MCF 10A (cell line): ENCODE measurements at regions not wholly inside any gene's neighbourhood (a gene's known extent, or its start where the extent isn't known, plus 50 kb on each side); places are given as distances from the start of the nearest gene placed in this dataset.

Source experiments
- BruUV-seq: library from RNA; stranded (reverse); fragments of 400-500 nt; replicated peaks from 2 replicates; lab custom pipeline; 2021; lab: Mats Ljungman, UMichigan
- CTCF ChIA-PET: fragments of 300-600 bp; sonication (Branson Sonifier 250); formaldehyde crosslinking; extraction: SDS; loops from one replicate; lab custom pipeline; 2021; ENCODE audit warnings: antibody characterized with exemption, inconsistent platforms; lab: Yijun Ruan, JAX
- POLR2A ChIA-PET: fragments of 300-600, 350-650 bp; sonication (Branson Sonifier 250); formaldehyde crosslinking; extraction: SDS; loops from one replicate; lab custom pipeline; 2020; ENCODE audit warnings: antibody characterized with exemption, inconsistent platforms; lab: Yijun Ruan, JAX
- DNase-seq: peaks from one replicate; pipeline ENCODE4 v3.0.0-alpha.2; 2018; ENCODE audit not compliant: unreplicated experiment
- H3K27ac Mint-ChIP-seq: one replicate; pipeline ENCODE4 v1.8.0; 2022; ENCODE audit warnings: mild to moderate bottlenecking, low read depth, mixed read lengths; ENCODE audit not compliant: unreplicated experiment
- H3K27me3 Mint-ChIP-seq: one replicate; pipeline ENCODE4 v1.8.0; 2022; ENCODE audit warnings: mixed read lengths; ENCODE audit not compliant: insufficient read depth, unreplicated experiment
- H3K36me3 Mint-ChIP-seq: one replicate; pipeline ENCODE4 v1.8.0; 2022; ENCODE audit warnings: mild to moderate bottlenecking, moderate library complexity, mixed read lengths; ENCODE audit not compliant: insufficient read depth, unreplicated experiment
- H3K4me1 Mint-ChIP-seq: one replicate; pipeline ENCODE4 v1.8.0; 2022; ENCODE audit warnings: mixed read lengths; ENCODE audit not compliant: insufficient read depth, unreplicated experiment
- H3K4me3 Mint-ChIP-seq: one replicate; pipeline ENCODE4 v1.8.0; 2022; ENCODE audit warnings: mild to moderate bottlenecking, moderate library complexity, mixed read lengths; ENCODE audit not compliant: unreplicated experiment
- H3K9me3 Mint-ChIP-seq: one replicate; pipeline ENCODE4 v1.8.0; 2022; ENCODE audit warnings: mixed read lengths; ENCODE audit not compliant: unreplicated experiment
- CTCF ChIP-seq: fragments of 200-600 bp; IDR thresholded peaks from one replicate; pipeline ENCODE4 v1.8.0; 2022; ENCODE audit warnings: antibody characterized with exemption, mild to moderate bottlenecking; ENCODE audit not compliant: unreplicated experiment
- intact Hi-C: fragments of 100-400 bp; cut with micrococcal nuclease; formaldehyde crosslinking; loops from 2 replicates; pipeline ENCODE4 v1.14.1; 2022

GRCh38 chr18:60643009-60643408, 270.4 kb upstream of the MC4R start:
- no peaks in the 10 kb centered on the region for H3K4me1 Mint-ChIP-seq
- intact Hi-C loops = no loop called here
- no peaks in the 10 kb centered on the region for H3K9me3 Mint-ChIP-seq
- no peaks in the 10 kb centered on the region for H3K36me3 Mint-ChIP-seq
- CTCF ChIA-PET = no interaction called here
- POLR2A ChIA-PET = no interaction called here
- H3K4me3 Mint-ChIP-seq = no peak overlapping the region
- no peak for TF ChIP-seq CTCF
- no TSS peak for BruUV-seq
- H3K27ac Mint-ChIP-seq = no peak overlapping the region
- H3K27me3 Mint-ChIP-seq = peaks cover 15% of the 10 kb centered on the region
- no peak for DNase-seq

GRCh38 chr18:60646725-60647124, 274.1 kb upstream of the MC4R start:
- Mint-ChIP-seq H3K27me3 (peaks cover 20% of the 10 kb centered on the region), H3K36me3 (no peaks in the 10 kb centered on the region), H3K4me1 (no peaks in the 10 kb centered on the region), H3K4me3 (no peak overlapping the region), H3K9me3 (no peaks in the 10 kb centered on the region), H3K27ac (no peak overlapping the region)
- POLR2A ChIA-PET = interaction anchor here (0.5 kb wide), 1 partner anchor 131 kb away, joined by 3 read pairs; no protein-coding TSS in a partner anchor
- intact Hi-C loops = no loop called here
- no peak for DNase-seq
- CTCF ChIA-PET = interaction anchor here (1.1 kb wide), 1 partner anchor 38 kb away, joined by 3 read pairs; no protein-coding TSS in a partner anchor
- no peak for TF ChIP-seq CTCF
- BruUV-seq = no TSS peak

GRCh38 chr18:60649107-60649506, 276.5 kb upstream of the MC4R start:
- BruUV-seq = no TSS peak
- peaks cover 36% of the 10 kb centered on the region for H3K27me3 Mint-ChIP-seq
- H3K36me3 Mint-ChIP-seq = no peaks in the 10 kb centered on the region
- intact Hi-C loops = no loop called here
- no peak overlapping the region for H3K4me3 Mint-ChIP-seq
- no peak for TF ChIP-seq CTCF
- H3K27ac Mint-ChIP-seq = no peak overlapping the region
- no peaks in the 10 kb centered on the region for H3K4me1 Mint-ChIP-seq
- DNase-seq = no peak
- CTCF ChIA-PET = interaction anchor here (1.4 kb wide), 1 partner anchor 19 kb away, joined by 3 read pairs; no protein-coding TSS in a partner anchor
- POLR2A ChIA-PET = interaction anchor here (0.6 kb wide), 1 partner anchor 11 kb away, joined by 3 read pairs; no protein-coding TSS in a partner anchor
- no peaks in the 10 kb centered on the region for H3K9me3 Mint-ChIP-seq

- BruUV-seq = no TSS peak
- no peak for DNase-seq
- intact Hi-C loops = no loop called here
- Mint-ChIP-seq H3K27me3 (peaks cover 45% of the 10 kb centered on the region), H3K36me3 (no peaks in the 10 kb centered on the region), H3K4me3 (no peak overlapping the region), H3K27ac (no peak overlapping the region), H3K9me3 (no peaks in the 10 kb centered on the region), H3K4me1 (no peaks in the 10 kb centered on the region)
- POLR2A ChIA-PET = interaction anchor here (0.6 kb wide), 1 partner anchor 758 kb away, joined by 3 read pairs; no protein-coding TSS in a partner anchor
- no peak for TF ChIP-seq CTCF
- CTCF ChIA-PET = interaction anchor here (0.7 to 1.4 kb wide), 2 partner anchors 18 to 1020 kb away, joined by 3 read pairs; no protein-coding TSS in a partner anchor
Measured at GRCh38 chr18:60649842-60650536, 277.4 kb upstream of the MC4R start.
